Lower leg skin (tissue), 4 donors: ENCODE measurements at regions not wholly inside any gene's neighbourhood (a gene's known extent, or its start where the extent isn't known, plus 50 kb on each side); places are given as distances from the start of the nearest gene placed in this dataset.

Experiments used
- DNase-seq, 2 donors: peaks; one replicate each; pipeline ENCODE4 v3.0.0-alpha.2; 2019; ENCODE audit warnings: low spot score in 2 of 2
- H3K4me3 ChIP-seq: fragments of 200-600 bp; sonication (generic); 2 replicates; pipeline ENCODE4 v1.5.1; 2017; ENCODE audit warnings: mild to moderate bottlenecking, low read depth; ENCODE audit not compliant: poor library complexity, severe bottlenecking
- CTCF ChIP-seq, 3 donors: fragments of 450-650 bp; IDR thresholded peaks; one replicate each; pipeline ENCODE4 v1.5.1; 2016; ENCODE audit warnings: antibody characterized with exemption in 3 of 3, mild to moderate bottlenecking in 3 of 3, moderate library complexity in 2 of 3
- POLR2A ChIP-seq, 2 donors: fragments of 450-650 bp; IDR thresholded peaks; one replicate each; pipeline ENCODE4 v1.6.1; 2016 to 2017; ENCODE audit warnings: antibody characterized with exemption in 2 of 2, mild to moderate bottlenecking in 1 of 2, moderate library complexity in 1 of 2
- WGBS, 2 donors: methylation state at CpG; one replicate each; pipeline ENCODE4 v1.1.5; 2018; 5-methylcytosine and 5-hydroxymethylcytosine counted together
- intact Hi-C: fragments of 100-400 bp; cut with DNase I; formaldehyde crosslinking; loops from one replicate; pipeline ENCODE4 v1.15.0; 2023; ENCODE audit warnings: low total_unique reads

GRCh38 chr13:107329991-107330390 is 762.1 kb upstream of the ARGLU1 start:
- TF ChIP-seq POLR2A (IDR thresholded peaks at IDR 0.05) (no peak), CTCF (IDR thresholded peaks at IDR 0.05) (no peak)
- no peak overlapping the region for H3K4me3 ChIP-seq
- 60 to 64% methylated on average over 5 of the region's 5 CpGs for WGBS, 2 donors
- intact Hi-C loops, result no loop called here
- DNase-seq, result no peak

GRCh38 chr13:107324416-107325204 is 756.7 kb upstream of the ARGLU1 start:
- H3K4me3 ChIP-seq, result no peak overlapping the region
- WGBS, 2 donors, result 83 to 84% methylated on average over 2 of the region's 2 CpGs
- no peak for DNase-seq
- intact Hi-C loops, result no loop called here
- TF ChIP-seq CTCF (IDR thresholded peaks at IDR 0.05) (no peak), POLR2A (IDR thresholded peaks at IDR 0.05) (no peak)

GRCh38 chr13:107322228-107322627 is 754.3 kb upstream of the ARGLU1 start:
- WGBS, 2 donors, result 66 to 80% methylated on average over 2 of the region's 2 CpGs
- no peak overlapping the region for H3K4me3 ChIP-seq
- DNase-seq, result no peak
- intact Hi-C loops, result no loop called here
- TF ChIP-seq POLR2A (IDR thresholded peaks at IDR 0.05), result no peak
- no peak for TF ChIP-seq CTCF (IDR thresholded peaks at IDR 0.05)

- DNase-seq, result no peak
- intact Hi-C loops, result no loop called here
- WGBS, 2 donors, result 77 to 93% methylated on average over 1 of the region's 1 CpG
- TF ChIP-seq CTCF (IDR thresholded peaks at IDR 0.05) (no peak), POLR2A (IDR thresholded peaks at IDR 0.05) (no peak)
- no peak overlapping the region for H3K4me3 ChIP-seq
Measured at GRCh38 chr13:107305178-107305577, 737.2 kb upstream of the ARGLU1 start.

GRCh38 chr13:107301724-107302374 is 733.9 kb upstream of the ARGLU1 start:
- DNase-seq, result no peak
- intact Hi-C loops, result no loop called here
- H3K4me3 ChIP-seq, result no peak overlapping the region
- 79 to 81% methylated on average over 4 of the region's 4 CpGs for WGBS, 2 donors
- no peak for TF ChIP-seq POLR2A (IDR thresholded peaks at IDR 0.05)
- TF ChIP-seq CTCF (IDR thresholded peaks at IDR 0.05), result no peak
